22Rv1 (cell line): ENCODE measurements at regions not wholly inside any gene's neighbourhood (a gene's known extent, or its start where the extent isn't known, plus 50 kb on each side); places are given as distances from the start of the nearest gene placed in this dataset.
"Not testable (repeated sequence)": the region's sequence is repeated elsewhere in the genome, so short reads cannot be mapped to it uniquely, and the experiment has no call there.

ENCODE experiments used
- CTCF ChIP-seq: fragments of 450-650 bp; IDR thresholded peaks from 2 replicates; pipeline ENCODE4 v1.5.1; 2017; ENCODE audit warnings: mild to moderate bottlenecking
- ZFX ChIP-seq: fragments of 450-650 bp; IDR thresholded peaks from 2 replicates; pipeline ENCODE4 v1.6.1; 2017; ENCODE audit warnings: antibody characterized with exemption, borderline replicate concordance

GRCh38 chr1:9941-10717, 441.3 kb downstream of the OR4F29 start:
- not testable (repeated sequence) for TF ChIP-seq CTCF, ZFX
